ENCODE measurements at regions not wholly inside any gene's neighbourhood (a gene's known extent, or its start where the extent isn't known, plus 50 kb on each side); places are given as distances from the start of the nearest gene placed in this dataset.

DNA sequence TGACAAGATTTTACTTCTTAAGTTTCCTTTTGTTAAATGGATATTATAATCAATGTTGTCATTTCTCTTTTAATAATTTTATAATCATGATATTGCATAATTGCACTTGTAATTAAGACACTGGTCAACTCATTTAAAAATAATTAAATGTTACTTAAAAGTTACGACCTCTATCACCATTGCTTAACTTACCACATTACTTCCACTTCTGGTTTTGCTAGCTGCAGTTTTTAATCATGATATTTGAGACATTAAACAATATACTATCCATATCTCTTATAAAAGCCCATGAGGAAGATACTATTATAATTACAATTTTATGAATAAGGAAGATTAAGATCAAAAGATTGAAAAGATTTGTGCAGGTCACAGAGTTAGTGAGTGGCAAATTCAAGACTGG is 502.0 kb downstream of the RNF144A start:
- no peak for DNase-seq (ENCODE audit: low read depth in 1 of 2, low spot score in 1 of 2)
- H3K4me1 ChIP-seq (ENCODE audit: low read depth), result peaks cover 12% of the 10 kb centered on the region
- H3K27me3 ChIP-seq, result no peaks in the 10 kb centered on the region
- TF ChIP-seq, protein P1, sequence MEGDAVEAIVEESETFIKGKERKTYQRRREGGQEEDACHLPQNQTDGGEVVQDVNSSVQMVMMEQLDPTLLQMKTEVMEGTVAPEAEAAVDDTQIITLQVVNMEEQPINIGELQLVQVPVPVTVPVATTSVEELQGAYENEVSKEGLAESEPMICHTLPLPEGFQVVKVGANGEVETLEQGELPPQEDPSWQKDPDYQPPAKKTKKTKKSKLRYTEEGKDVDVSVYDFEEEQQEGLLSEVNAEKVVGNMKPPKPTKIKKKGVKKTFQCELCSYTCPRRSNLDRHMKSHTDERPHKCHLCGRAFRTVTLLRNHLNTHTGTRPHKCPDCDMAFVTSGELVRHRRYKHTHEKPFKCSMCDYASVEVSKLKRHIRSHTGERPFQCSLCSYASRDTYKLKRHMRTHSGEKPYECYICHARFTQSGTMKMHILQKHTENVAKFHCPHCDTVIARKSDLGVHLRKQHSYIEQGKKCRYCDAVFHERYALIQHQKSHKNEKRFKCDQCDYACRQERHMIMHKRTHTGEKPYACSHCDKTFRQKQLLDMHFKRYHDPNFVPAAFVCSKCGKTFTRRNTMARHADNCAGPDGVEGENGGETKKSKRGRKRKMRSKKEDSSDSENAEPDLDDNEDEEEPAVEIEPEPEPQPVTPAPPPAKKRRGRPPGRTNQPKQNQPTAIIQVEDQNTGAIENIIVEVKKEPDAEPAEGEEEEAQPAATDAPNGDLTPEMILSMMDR (IDR thresholded peaks at IDR 0.05; ENCODE audit: low read depth, low read length), result no peak
- no peak overlapping the region for H3K4me3 ChIP-seq
- no peaks in the 10 kb centered on the region for H3K36me3 ChIP-seq
- no peaks in the 10 kb centered on the region for H3K9me3 ChIP-seq (ENCODE audit: low read depth)
- no peak overlapping the region for H3K27ac ChIP-seq

DNA sequence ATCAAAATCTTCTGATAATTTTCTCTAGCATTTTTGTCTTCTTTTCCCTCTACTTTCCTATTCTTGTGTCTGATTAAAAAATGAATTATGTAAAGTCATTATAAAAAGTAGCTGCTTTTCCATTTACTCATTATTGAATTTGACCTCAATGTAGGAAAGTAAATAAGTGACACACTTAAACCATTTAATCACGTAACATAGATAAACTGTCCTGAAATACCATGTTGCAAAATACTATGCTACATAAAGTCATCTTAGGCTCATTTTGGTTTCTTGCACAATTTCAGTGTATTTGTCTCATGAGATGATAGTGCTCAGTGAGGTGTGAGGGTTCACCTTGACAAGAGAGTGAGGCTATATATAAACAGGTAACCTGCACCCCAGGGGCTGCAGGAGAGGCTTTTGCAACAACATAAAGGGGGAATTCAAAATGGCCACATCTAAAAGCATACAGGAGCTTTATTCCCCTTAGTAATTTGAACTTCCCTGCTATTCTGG is 502.7 kb downstream of the RNF144A start:
- peaks cover 12% of the 10 kb centered on the region for H3K4me1 ChIP-seq (ENCODE audit: low read depth)
- TF ChIP-seq, protein P1 (IDR thresholded peaks at IDR 0.05; ENCODE audit: low read depth, low read length), result no peak
- no peak for DNase-seq (ENCODE audit: low read depth in 1 of 2, low spot score in 1 of 2)

DNA sequence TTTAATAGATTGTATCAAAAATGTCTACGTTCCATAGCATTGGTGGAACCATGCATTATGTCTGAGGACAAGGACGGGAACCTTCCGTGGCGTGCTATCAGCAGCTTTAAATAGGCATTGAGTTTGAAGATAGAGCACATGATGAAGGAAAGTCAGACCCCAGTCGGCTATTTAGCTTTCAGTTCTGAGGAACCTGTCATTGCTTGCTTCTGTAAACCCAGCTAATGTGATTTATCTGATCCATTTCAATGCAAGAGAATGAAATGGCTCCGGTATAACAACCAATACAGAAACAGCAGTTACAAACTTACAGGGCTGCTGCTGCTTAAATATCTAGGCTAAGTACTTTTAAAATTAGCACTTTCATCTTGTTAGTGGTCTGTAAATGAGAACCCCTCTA is 503.3 kb downstream of the RNF144A start:
- TF ChIP-seq, protein P1 (IDR thresholded peaks at IDR 0.05; ENCODE audit: low read depth, low read length), result no peak
- Histone ChIP-seq H3K27ac (peak overlapping the region; percentile 59), H3K9me3 (ENCODE audit: low read depth) (no peaks in the 10 kb centered on the region), H3K27me3 (no peaks in the 10 kb centered on the region), H3K4me3 (no peak overlapping the region), H3K36me3 (no peaks in the 10 kb centered on the region), H3K4me1 (ENCODE audit: low read depth) (peaks cover 12% of the 10 kb centered on the region)
- peak in 1 of 2 donors; percentile 26 for DNase-seq (ENCODE audit: low read depth in 1 of 2, low spot score in 1 of 2)

More for the DNA sequence above, 502.7 kb downstream of the RNF144A start:
- peak overlapping the region; percentile 59 for H3K27ac ChIP-seq
- H3K9me3 ChIP-seq (ENCODE audit: low read depth), result no peaks in the 10 kb centered on the region
- no peak overlapping the region for H3K4me3 ChIP-seq
- no peaks in the 10 kb centered on the region for H3K36me3 ChIP-seq
- no peaks in the 10 kb centered on the region for H3K27me3 ChIP-seq

DNA sequence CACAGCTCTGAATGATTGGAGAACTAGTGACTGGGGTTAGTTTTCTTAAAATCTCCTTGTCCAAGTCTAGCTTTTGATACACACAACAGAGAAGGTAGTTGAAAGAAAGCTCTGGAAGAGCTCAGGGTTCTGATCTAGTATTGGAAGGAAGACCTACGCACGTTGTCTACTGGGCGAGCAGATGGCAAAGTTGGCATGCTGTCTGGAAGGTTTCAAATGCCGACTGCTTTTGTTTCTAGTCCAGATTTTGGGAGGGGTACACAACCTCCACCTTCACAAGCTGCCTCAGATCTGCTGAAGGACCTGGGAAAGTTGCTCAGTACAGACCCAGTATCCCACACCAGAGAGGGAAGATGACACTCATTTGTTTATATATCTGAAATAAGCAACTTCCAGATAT is 507.3 kb downstream of the RNF144A start:
- no peaks in the 10 kb centered on the region for H3K36me3 ChIP-seq
- no peak overlapping the region for H3K27ac ChIP-seq
- no peak overlapping the region for H3K4me3 ChIP-seq
- no peaks in the 10 kb centered on the region for H3K9me3 ChIP-seq (ENCODE audit: low read depth)
- no peak for DNase-seq (ENCODE audit: low read depth in 1 of 2, low spot score in 1 of 2)
- no peaks in the 10 kb centered on the region for H3K27me3 ChIP-seq
- H3K4me1 ChIP-seq (ENCODE audit: low read depth), result peaks cover 12% of the 10 kb centered on the region
- TF ChIP-seq, protein P1 (IDR thresholded peaks at IDR 0.05; ENCODE audit: low read depth, low read length), result no peak

DNA sequence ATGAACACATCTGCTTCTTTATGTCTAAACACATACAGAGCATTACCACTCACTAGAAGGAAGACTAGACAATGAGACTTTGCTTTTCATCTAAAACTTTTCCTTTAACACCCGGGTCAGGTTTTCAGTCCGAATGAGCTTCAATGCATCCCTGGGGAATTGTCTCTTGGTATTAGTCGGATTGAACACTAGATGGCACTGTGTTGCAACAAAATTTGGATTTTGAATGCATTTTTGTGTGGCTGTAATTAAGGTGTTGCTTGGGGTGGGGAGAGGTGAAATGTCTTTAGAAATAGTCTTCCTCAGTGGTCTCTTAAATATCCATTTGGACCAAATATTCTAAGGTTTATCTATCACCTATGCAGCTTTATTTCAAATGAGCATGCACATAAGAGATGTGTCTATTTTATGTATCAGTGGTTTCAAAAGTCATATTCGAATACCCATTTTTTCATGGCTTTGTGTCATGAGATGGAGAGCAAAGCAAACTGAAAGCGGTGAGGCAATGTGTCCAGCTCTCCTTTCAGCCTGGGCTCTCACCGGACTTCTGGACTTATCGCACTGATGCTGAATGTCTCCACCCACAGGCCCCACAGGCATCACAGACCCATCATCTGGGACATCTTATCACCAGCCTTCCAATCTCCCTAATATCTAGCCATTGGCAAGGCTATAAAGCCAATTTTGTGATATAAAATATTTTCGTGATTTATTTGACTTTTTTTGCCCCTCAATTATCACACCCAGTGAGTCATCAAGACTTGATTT is 510.3 kb downstream of the RNF144A start:
- no peak overlapping the region for H3K27ac ChIP-seq
- H3K27me3 ChIP-seq, result no peaks in the 10 kb centered on the region
- peak; percentile 69 to 72 for DNase-seq (ENCODE audit: low read depth in 1 of 2, low spot score in 1 of 2)
- H3K9me3 ChIP-seq (ENCODE audit: low read depth), result no peaks in the 10 kb centered on the region
- no peaks in the 10 kb centered on the region for H3K36me3 ChIP-seq
- TF ChIP-seq, protein P1 (IDR thresholded peaks at IDR 0.05; ENCODE audit: low read depth, low read length), result peak; percentile 59
- H3K4me1 ChIP-seq (ENCODE audit: low read depth), result no peaks in the 10 kb centered on the region
- no peak overlapping the region for H3K4me3 ChIP-seq
